Panc1 (cell line): ENCODE measurements at regions not wholly inside any gene's neighbourhood (a gene's known extent, or its start where the extent isn't known, plus 50 kb on each side); places are given as distances from the start of the nearest gene placed in this dataset.

ENCODE experiments used
- ATAC-seq: fragments of 200-7000 bp; cut with Tn5 transposase; 2 replicates; pipeline ENCODE4 v1.9.1; 2020; ENCODE audit warnings: mild to moderate bottlenecking, moderate library complexity
- BruUV-seq: library from RNA; stranded (reverse); fragments of 400-500 nt; replicated peaks from 2 replicates; lab custom pipeline; 2021; lab: Mats Ljungman, UMichigan
- CTCF ChIA-PET: fragments of 300-600 bp; sonication (Branson Sonifier 250); formaldehyde crosslinking; loops from one replicate; lab custom pipeline; 2022; ENCODE audit warnings: antibody characterized with exemption; lab: Charles Lee
- POLR2A ChIA-PET: fragments of 300-600 bp; sonication (Branson Sonifier 250); formaldehyde crosslinking; loops from one replicate; lab custom pipeline; 2022; ENCODE audit warnings: antibody characterized with exemption; lab: Charles Lee
- DNase-seq: peaks from one replicate; pipeline ENCODE4 v3.0.0-alpha.2; 2010; ENCODE audit warnings: low read depth, low spot score
- H3K27ac ChIP-seq: 2 replicates; pipeline ENCODE4 v1.5.1; 2011; ENCODE audit warnings: mild to moderate bottlenecking, low read length, inconsistent platforms
- H3K27me3 ChIP-seq: fragments of 200-500 bp; sonication (Bioruptor generic); 2 replicates; pipeline ENCODE4 v1.6.0; 2014; ENCODE audit warnings: low read length, inconsistent platforms; ENCODE audit not compliant: control insufficient read depth, insufficient read depth
- H3K36me3 ChIP-seq: fragments of 200-500 bp; sonication (Bioruptor generic); 2 replicates; pipeline ENCODE4 v1.5.1; 2014; ENCODE audit warnings: inconsistent platforms, mild to moderate bottlenecking, low read length, moderate library complexity; ENCODE audit not compliant: control insufficient read depth, insufficient read depth
- H3K4me1 ChIP-seq: 2 replicates; pipeline ENCODE4 v1.5.1; 2011; ENCODE audit warnings: inconsistent platforms, mild to moderate bottlenecking, low read length, moderate library complexity; ENCODE audit not compliant: control insufficient read depth, insufficient read depth
- H3K4me3 ChIP-seq, 2 experiments: 2 replicates each; pipeline ENCODE4 v1.5.1; 2011 to 2012; ENCODE audit warnings: low read depth in 2 of 2, low read length in 2 of 2, mild to moderate bottlenecking in 2 of 2, inconsistent platforms in 1 of 2, moderate library complexity in 1 of 2
- H3K9me3 ChIP-seq: fragments of 200-500 bp; sonication (Bioruptor generic); 2 replicates; pipeline ENCODE4 v1.5.1; 2014; ENCODE audit warnings: low read depth, mild to moderate bottlenecking, inconsistent platforms, low read length, moderate library complexity; ENCODE audit not compliant: control insufficient read depth, insufficient read depth
- POLR2AphosphoS5 ChIP-seq: IDR thresholded peaks from 2 replicates; pipeline ENCODE4 v1.6.1; 2012; ENCODE audit warnings: mild to moderate bottlenecking, low read depth, low read length, moderate library complexity
- SIN3A ChIP-seq: IDR thresholded peaks from 2 replicates; pipeline ENCODE4 v1.6.1; 2012; ENCODE audit warnings: low read depth, mild to moderate bottlenecking, low read length, moderate library complexity, borderline replicate concordance; ENCODE audit not compliant: insufficient read depth
- TCF7L2 ChIP-seq: IDR thresholded peaks from 2 replicates; pipeline ENCODE4 v1.6.1; 2011; ENCODE audit warnings: mild to moderate bottlenecking, low read depth, low read length, inconsistent platforms
- in situ Hi-C: cut with HindIII; loops from 2 replicates; pipeline ENCODE4 v1.10.0; 2016; ENCODE audit warnings: low sequenced_read_pairs, low pct_unique_long_range_greater_than_20kb
- intact Hi-C: fragments of 100-400 bp; cut with micrococcal nuclease; formaldehyde crosslinking; loops from one replicate; pipeline ENCODE4 v1.10.0; 2022; ENCODE audit not compliant: unreplicated experiment
- TF ChIP-seq, protein P1 (sequence below), 2 experiments: IDR thresholded peaks; 2 replicates each; pipeline ENCODE4 v1.6.1; 2011 to 2012; ENCODE audit warnings: low read depth in 2 of 2, control low read depth in 1 of 2, low read length in 1 of 2, mild to moderate bottlenecking in 1 of 2, moderate library complexity in 1 of 2; ENCODE audit not compliant: insufficient read depth in 1 of 2
- TF ChIP-seq, protein P2 (sequence below): fragments of 450-650 bp; IDR thresholded peaks from 2 replicates; pipeline ENCODE4 v1.5.1; 2017; ENCODE audit warnings: mild to moderate bottlenecking

DNA sequence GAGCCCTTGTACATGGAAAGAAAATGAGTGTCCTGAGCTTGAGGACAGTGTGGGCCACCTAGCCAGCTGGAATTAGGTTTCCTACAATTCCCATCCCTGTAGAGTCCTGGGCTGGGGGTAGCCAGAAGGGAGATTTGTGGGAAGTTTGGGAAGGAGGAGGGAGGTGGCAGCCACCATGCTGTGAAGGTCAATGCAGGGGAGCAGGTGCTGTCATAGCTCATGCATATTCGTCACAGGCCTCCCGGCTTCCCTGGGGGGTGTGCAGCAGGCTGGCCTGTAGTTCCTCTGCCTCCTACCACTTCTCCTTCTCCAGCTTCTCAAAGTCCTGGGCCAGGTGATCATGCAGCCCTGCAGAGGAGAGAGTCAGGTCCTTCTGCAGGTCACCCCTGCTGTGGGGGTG lies 121.3 kb downstream of the TBX3 start:
- in situ Hi-C loops, result no loop called here
- Histone ChIP-seq H3K4me1 (no peaks in the 10 kb centered on the region), H3K4me3 (no peak overlapping the region), H3K27ac (no peak overlapping the region), H3K27me3 (peaks cover 8% of the 10 kb centered on the region), H3K9me3 (no peaks in the 10 kb centered on the region), H3K36me3 (no peaks in the 10 kb centered on the region)
- ATAC-seq (no peak), DNase-seq (no peak)
- no TSS peak for BruUV-seq
- intact Hi-C loops, result no loop called here
- ChIA-PET POLR2A (no interaction called here), CTCF (no interaction called here)
- TF ChIP-seq POLR2AphosphoS5 (no peak), TCF7L2 (no peak), SIN3A (no peak)
- TF ChIP-seq, protein P1, sequence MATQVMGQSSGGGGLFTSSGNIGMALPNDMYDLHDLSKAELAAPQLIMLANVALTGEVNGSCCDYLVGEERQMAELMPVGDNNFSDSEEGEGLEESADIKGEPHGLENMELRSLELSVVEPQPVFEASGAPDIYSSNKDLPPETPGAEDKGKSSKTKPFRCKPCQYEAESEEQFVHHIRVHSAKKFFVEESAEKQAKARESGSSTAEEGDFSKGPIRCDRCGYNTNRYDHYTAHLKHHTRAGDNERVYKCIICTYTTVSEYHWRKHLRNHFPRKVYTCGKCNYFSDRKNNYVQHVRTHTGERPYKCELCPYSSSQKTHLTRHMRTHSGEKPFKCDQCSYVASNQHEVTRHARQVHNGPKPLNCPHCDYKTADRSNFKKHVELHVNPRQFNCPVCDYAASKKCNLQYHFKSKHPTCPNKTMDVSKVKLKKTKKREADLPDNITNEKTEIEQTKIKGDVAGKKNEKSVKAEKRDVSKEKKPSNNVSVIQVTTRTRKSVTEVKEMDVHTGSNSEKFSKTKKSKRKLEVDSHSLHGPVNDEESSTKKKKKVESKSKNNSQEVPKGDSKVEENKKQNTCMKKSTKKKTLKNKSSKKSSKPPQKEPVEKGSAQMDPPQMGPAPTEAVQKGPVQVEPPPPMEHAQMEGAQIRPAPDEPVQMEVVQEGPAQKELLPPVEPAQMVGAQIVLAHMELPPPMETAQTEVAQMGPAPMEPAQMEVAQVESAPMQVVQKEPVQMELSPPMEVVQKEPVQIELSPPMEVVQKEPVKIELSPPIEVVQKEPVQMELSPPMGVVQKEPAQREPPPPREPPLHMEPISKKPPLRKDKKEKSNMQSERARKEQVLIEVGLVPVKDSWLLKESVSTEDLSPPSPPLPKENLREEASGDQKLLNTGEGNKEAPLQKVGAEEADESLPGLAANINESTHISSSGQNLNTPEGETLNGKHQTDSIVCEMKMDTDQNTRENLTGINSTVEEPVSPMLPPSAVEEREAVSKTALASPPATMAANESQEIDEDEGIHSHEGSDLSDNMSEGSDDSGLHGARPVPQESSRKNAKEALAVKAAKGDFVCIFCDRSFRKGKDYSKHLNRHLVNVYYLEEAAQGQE (IDR thresholded peaks at IDR 0.05; ENCODE audit: insufficient read depth in 1 of 2, low read depth in 2 of 2, low read length in 1 of 2), result no peak
- TF ChIP-seq, protein P2, sequence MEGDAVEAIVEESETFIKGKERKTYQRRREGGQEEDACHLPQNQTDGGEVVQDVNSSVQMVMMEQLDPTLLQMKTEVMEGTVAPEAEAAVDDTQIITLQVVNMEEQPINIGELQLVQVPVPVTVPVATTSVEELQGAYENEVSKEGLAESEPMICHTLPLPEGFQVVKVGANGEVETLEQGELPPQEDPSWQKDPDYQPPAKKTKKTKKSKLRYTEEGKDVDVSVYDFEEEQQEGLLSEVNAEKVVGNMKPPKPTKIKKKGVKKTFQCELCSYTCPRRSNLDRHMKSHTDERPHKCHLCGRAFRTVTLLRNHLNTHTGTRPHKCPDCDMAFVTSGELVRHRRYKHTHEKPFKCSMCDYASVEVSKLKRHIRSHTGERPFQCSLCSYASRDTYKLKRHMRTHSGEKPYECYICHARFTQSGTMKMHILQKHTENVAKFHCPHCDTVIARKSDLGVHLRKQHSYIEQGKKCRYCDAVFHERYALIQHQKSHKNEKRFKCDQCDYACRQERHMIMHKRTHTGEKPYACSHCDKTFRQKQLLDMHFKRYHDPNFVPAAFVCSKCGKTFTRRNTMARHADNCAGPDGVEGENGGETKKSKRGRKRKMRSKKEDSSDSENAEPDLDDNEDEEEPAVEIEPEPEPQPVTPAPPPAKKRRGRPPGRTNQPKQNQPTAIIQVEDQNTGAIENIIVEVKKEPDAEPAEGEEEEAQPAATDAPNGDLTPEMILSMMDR, result no peak

DNA sequence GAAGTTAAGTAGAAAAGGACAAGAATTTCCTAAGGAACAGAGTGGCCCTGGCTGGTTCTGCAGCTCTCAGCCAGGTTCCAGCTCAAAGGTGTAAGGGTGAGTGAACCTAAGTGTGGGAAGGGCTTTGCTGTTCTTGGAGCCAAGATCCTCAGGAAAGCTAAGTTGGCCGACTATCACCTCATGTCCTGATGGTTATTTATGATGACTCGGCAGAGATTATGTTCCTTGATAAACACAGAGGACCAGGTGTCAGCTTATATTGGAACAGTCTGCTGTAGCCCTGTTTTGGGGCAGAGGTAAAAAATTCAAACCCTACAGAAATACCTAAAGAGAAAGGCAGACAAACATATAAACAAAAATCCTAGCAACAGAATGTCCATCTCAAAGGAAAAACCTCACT lies 128.5 kb downstream of the TBX3 start:
- ChIA-PET CTCF (no interaction called here), POLR2A (no interaction called here)
- H3K4me1 ChIP-seq, result no peaks in the 10 kb centered on the region
- H3K27ac ChIP-seq, result no peak overlapping the region
- ATAC-seq, result no peak
- intact Hi-C loops, result no loop called here
- in situ Hi-C loops, result no loop called here
- H3K36me3 ChIP-seq, result no peaks in the 10 kb centered on the region
- no peak overlapping the region for H3K4me3 ChIP-seq
- no peak for TF ChIP-seq POLR2AphosphoS5
- TF ChIP-seq, protein P1 (IDR thresholded peaks at IDR 0.05; ENCODE audit: insufficient read depth in 1 of 2, low read depth in 2 of 2, low read length in 1 of 2), result no peak
- TF ChIP-seq, protein P2, result no peak
- TF ChIP-seq SIN3A, result no peak
- TF ChIP-seq TCF7L2, result no peak
- H3K9me3 ChIP-seq, result no peaks in the 10 kb centered on the region
- BruUV-seq, result no TSS peak
- H3K27me3 ChIP-seq, result peaks cover 6% of the 10 kb centered on the region
- no peak for DNase-seq
